ENCODE measurements at regions not wholly inside any gene's neighbourhood (a gene's known extent, or its start where the extent isn't known, plus 50 kb on each side); places are given as distances from the start of the nearest gene placed in this dataset.

DNA sequence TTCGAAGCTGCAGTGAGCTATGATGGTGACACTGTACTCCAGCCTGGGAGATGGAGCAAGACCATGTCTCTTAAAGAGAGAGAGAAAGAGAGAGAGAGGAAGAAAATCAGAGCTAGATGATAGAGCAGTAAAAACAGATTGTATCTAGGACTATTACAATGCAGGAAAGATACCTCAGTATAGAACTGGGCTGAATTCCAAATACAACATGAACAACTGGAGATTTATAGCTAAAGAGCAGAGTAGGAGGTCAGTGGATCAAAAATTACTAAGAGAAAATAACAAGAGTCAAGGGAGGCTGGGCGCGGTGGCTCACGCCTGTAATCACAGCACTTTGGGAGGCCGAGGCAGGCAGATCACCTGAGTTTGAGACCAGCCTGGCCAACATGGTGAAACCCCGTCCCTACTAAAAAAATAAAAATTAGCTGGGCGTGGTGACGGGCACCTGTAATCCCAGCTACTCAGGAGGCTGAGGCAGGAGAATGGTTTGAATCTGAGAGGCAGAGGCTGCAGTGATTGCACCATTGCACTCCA is 100.7 kb upstream of the MSH6 start:
- Histone ChIP-seq H4K20me1 (ENCODE audit: insufficient read depth, low read length) (no peaks in the 10 kb centered on the region), H3K4me2 (ENCODE audit: low read length) (no peak overlapping the region), H3K4me1 (ENCODE audit: low read length) (peaks cover 4% of the 10 kb centered on the region; the same call in 1 of the 2 replicates), H2AFZ (ENCODE audit: low read depth, low read length) (no peak overlapping the region), H3K79me2 (ENCODE audit: low read length) (no peaks in the 10 kb centered on the region), H3K9ac (ENCODE audit: low read length) (no peak overlapping the region), H3K4me3 (ENCODE audit: low read length) (no peak overlapping the region), H3K27ac (ENCODE audit: low read length) (no peak overlapping the region), H3K36me3 (replicated peaks; ENCODE audit: low read depth, low read length) (no peaks in the 10 kb centered on the region), H3K27me3 (ENCODE audit: low read depth, low read length) (no peaks in the 10 kb centered on the region), H3K9me3 (ENCODE audit: insufficient read depth, low read length) (no peaks in the 10 kb centered on the region)
- no peak for TF ChIP-seq EZH2phosphoT487 (IDR thresholded peaks at IDR 0.05; ENCODE audit: low read depth)
- TF ChIP-seq, protein P1, sequence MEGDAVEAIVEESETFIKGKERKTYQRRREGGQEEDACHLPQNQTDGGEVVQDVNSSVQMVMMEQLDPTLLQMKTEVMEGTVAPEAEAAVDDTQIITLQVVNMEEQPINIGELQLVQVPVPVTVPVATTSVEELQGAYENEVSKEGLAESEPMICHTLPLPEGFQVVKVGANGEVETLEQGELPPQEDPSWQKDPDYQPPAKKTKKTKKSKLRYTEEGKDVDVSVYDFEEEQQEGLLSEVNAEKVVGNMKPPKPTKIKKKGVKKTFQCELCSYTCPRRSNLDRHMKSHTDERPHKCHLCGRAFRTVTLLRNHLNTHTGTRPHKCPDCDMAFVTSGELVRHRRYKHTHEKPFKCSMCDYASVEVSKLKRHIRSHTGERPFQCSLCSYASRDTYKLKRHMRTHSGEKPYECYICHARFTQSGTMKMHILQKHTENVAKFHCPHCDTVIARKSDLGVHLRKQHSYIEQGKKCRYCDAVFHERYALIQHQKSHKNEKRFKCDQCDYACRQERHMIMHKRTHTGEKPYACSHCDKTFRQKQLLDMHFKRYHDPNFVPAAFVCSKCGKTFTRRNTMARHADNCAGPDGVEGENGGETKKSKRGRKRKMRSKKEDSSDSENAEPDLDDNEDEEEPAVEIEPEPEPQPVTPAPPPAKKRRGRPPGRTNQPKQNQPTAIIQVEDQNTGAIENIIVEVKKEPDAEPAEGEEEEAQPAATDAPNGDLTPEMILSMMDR (IDR thresholded peaks at IDR 0.05; ENCODE audit: low read depth, low read length): no peak

DNA sequence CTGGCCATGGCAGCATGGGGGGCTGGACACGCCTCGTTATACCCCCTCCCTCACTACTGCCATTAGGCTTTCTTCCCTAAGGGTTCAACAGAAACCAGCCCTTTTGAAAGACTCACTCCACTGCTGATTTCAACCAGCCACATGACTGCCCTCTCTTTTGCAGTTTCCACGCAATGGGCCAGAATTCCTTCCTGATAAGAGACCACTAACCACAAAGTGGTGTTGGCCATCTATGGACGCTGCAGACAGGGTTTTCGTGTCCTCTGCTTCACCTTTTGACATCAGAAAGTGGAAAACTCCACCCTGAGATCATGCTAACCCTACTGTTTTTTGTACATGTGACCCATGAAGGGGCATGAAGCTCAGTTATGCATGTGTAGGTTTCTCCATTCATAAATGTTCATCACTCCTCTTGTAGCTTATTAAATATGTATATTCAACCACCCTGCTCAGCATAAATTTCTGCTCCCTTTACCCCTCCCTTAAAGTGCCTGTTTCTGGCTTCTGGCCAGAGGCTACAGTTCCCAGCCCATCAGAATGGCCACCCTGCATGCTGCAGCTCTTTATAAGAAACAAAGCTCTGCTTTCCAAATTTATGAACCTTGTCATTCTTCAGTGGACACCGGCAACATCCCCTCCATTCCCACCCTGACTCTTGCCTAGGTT is 105.6 kb upstream of the KCNK12 start:
- no peaks in the 10 kb centered on the region for H3K9me3 ChIP-seq (ENCODE audit: insufficient read depth, low read length)
- no peaks in the 10 kb centered on the region for H3K79me2 ChIP-seq (ENCODE audit: low read length)
- no peak for TF ChIP-seq EZH2phosphoT487 (IDR thresholded peaks at IDR 0.05; ENCODE audit: low read depth)
- TF ChIP-seq, protein P1 (IDR thresholded peaks at IDR 0.05; ENCODE audit: low read depth, low read length): no peak
- H3K4me1 ChIP-seq (ENCODE audit: low read length): peaks cover 4% of the 10 kb centered on the region; the same call in 1 of the 2 replicates
- H3K4me3 ChIP-seq (ENCODE audit: low read length): no peak overlapping the region
- H4K20me1 ChIP-seq (ENCODE audit: insufficient read depth, low read length): no peaks in the 10 kb centered on the region
- no peaks in the 10 kb centered on the region for H3K36me3 ChIP-seq (replicated peaks; ENCODE audit: low read depth, low read length)
- no peak overlapping the region for H2AFZ ChIP-seq (ENCODE audit: low read depth, low read length)
- H3K9ac ChIP-seq (ENCODE audit: low read length): no peak overlapping the region
- no peaks in the 10 kb centered on the region for H3K27me3 ChIP-seq (ENCODE audit: low read depth, low read length)
- no peak overlapping the region for H3K27ac ChIP-seq (ENCODE audit: low read length)
- H3K4me2 ChIP-seq (ENCODE audit: low read length): no peak overlapping the region

DNA sequence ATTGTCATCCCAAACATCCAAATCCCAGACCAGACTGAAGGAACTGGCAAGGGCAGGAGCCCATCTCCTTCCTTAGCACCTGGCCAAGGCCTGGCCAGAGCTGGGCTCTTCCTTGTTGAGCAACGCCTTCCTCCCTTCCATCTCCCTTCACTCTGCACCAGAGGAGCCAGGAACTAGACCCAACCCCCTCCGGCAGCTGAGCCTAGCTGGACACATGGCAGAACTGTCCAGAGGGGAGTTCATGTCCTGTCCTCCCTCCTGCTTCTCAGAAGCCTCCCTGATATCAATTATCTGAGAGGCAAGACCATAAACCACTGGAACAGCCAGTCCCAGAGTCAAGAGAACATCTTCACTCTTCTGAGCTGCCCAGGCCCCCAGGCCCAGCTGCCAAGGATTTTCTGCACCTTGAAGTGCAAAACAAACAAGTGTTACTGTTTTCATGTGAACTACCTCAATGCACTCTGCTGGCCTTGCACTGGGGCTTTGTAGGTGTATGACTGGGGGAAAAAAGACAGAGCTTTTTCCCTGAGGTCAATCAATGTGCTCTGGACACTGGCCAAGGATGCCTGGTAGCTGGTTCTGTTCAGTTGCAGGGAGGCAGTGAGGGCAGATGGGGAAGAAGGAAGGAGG is 104.5 kb upstream of the KCNK12 start:
- TF ChIP-seq EZH2phosphoT487 (IDR thresholded peaks at IDR 0.05; ENCODE audit: low read depth): no peak
- TF ChIP-seq, protein P1 (IDR thresholded peaks at IDR 0.05; ENCODE audit: low read depth, low read length): no peak
- H4K20me1 ChIP-seq (ENCODE audit: insufficient read depth, low read length): no peaks in the 10 kb centered on the region
- no peak overlapping the region for H3K4me2 ChIP-seq (ENCODE audit: low read length)
- H3K79me2 ChIP-seq (ENCODE audit: low read length): no peaks in the 10 kb centered on the region
- no peaks in the 10 kb centered on the region for H3K36me3 ChIP-seq (replicated peaks; ENCODE audit: low read depth, low read length)
- no peak overlapping the region for H3K4me3 ChIP-seq (ENCODE audit: low read length)
- H2AFZ ChIP-seq (ENCODE audit: low read depth, low read length): no peak overlapping the region
- H3K27ac ChIP-seq (ENCODE audit: low read length): no peak overlapping the region
- H3K27me3 ChIP-seq (ENCODE audit: low read depth, low read length): no peaks in the 10 kb centered on the region
- no peaks in the 10 kb centered on the region for H3K9me3 ChIP-seq (ENCODE audit: insufficient read depth, low read length)
- H3K9ac ChIP-seq (ENCODE audit: low read length): no peak overlapping the region
- H3K4me1 ChIP-seq (ENCODE audit: low read length): peaks cover 4% of the 10 kb centered on the region; the same call in 1 of the 2 replicates

DNA sequence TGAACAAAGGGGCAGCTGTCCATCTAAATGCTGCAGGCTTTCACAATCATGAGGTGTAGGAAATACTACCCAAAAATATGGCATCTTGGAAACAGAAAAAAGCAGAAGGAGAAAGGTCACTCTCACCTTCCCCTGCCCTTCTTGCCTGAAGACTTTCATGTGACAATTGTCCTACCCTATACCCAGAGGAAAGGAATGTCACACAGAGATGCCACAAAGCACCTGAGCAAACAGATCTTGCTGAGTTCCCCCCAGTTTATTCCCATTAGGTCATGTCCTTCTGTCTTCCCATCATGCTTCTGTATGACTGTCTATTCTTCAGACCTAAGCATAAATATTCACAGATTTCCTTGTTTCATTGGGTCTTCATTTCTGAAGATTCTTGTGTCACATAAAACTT is 95.5 kb upstream of the KCNK12 start:
- H3K9ac ChIP-seq (ENCODE audit: low read length): no peak overlapping the region
- no peaks in the 10 kb centered on the region for H4K20me1 ChIP-seq (ENCODE audit: insufficient read depth, low read length)
- H3K79me2 ChIP-seq (ENCODE audit: low read length): no peaks in the 10 kb centered on the region
- no peaks in the 10 kb centered on the region for H3K36me3 ChIP-seq (replicated peaks; ENCODE audit: low read depth, low read length)
- H3K4me2 ChIP-seq (ENCODE audit: low read length): no peak overlapping the region
- no peaks in the 10 kb centered on the region for H3K27me3 ChIP-seq (ENCODE audit: low read depth, low read length)
- no peaks in the 10 kb centered on the region for H3K4me1 ChIP-seq (ENCODE audit: low read length)
- H3K9me3 ChIP-seq (ENCODE audit: insufficient read depth, low read length): no peaks in the 10 kb centered on the region
- H3K4me3 ChIP-seq (ENCODE audit: low read length): no peak overlapping the region
- H2AFZ ChIP-seq (ENCODE audit: low read depth, low read length): no peak overlapping the region
- TF ChIP-seq EZH2phosphoT487 (IDR thresholded peaks at IDR 0.05; ENCODE audit: low read depth): no peak
- TF ChIP-seq, protein P1 (IDR thresholded peaks at IDR 0.05; ENCODE audit: low read depth, low read length): no peak
- H3K27ac ChIP-seq (ENCODE audit: low read length): no peak overlapping the region
